ENCODE measurements at regions not wholly inside any gene's neighbourhood (a gene's known extent, or its start where the extent isn't known, plus 50 kb on each side); places are given as distances from the start of the nearest gene placed in this dataset.

DNA sequence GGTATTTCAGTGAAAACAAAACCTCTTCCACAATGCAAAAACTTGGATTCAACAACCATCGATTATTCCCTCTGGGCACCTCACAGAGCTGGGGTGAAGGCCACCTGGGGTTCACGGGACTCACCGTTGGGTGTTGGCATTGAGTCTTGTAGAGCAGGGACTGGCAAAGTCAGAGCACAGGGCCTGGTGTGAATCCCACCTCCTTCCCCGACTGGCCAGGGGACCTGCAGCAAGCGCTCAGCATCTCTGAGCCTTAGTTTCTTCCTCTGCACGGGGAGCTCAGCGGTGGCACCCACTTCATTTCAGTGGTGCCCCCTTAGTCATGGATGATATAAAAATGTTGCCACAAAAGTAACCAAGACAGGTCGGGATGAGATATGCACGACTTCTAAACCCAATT, 100.4 kb downstream of the METRNL start:
- TF ChIP-seq CTCF (IDR thresholded peaks at IDR 0.05) = no peak
- TF ChIP-seq POLR2A (IDR thresholded peaks at IDR 0.05) = no peak
- no peak for TF ChIP-seq POLR2AphosphoS5 (IDR thresholded peaks at IDR 0.05)
- no peak for TF ChIP-seq EP300 (IDR thresholded peaks at IDR 0.05; ENCODE audit: low read depth)
- in situ Hi-C loops (cut with MboI; ENCODE audit: low pct_ligation_motif_present in 1 of 4, low pct_unique_long_range_greater_than_20kb in 1 of 4, low sequenced_read_pairs in 3 of 4) = no loop called here
- no peaks in the 10 kb centered on the region for H3K9me3 ChIP-seq
- H3K4me1 ChIP-seq = no peaks in the 10 kb centered on the region
- no peaks in the 10 kb centered on the region for H3K36me3 ChIP-seq
- no peak overlapping the region for H3K4me3 ChIP-seq
- WGBS, 2 donors (ENCODE audit: low coverage in 1 of 2) = 80 to 85% methylated on average over 1 to 9 of the region's 9 CpGs
- H3K27me3 ChIP-seq = no peaks in the 10 kb centered on the region
- intact Hi-C loops (cut with DNase I; ENCODE audit: low total_unique reads) = no loop called here
- no peak for DNase-seq
- peak overlapping the region in 1 of 4 donors; percentile 1 for H3K27ac ChIP-seq

DNA sequence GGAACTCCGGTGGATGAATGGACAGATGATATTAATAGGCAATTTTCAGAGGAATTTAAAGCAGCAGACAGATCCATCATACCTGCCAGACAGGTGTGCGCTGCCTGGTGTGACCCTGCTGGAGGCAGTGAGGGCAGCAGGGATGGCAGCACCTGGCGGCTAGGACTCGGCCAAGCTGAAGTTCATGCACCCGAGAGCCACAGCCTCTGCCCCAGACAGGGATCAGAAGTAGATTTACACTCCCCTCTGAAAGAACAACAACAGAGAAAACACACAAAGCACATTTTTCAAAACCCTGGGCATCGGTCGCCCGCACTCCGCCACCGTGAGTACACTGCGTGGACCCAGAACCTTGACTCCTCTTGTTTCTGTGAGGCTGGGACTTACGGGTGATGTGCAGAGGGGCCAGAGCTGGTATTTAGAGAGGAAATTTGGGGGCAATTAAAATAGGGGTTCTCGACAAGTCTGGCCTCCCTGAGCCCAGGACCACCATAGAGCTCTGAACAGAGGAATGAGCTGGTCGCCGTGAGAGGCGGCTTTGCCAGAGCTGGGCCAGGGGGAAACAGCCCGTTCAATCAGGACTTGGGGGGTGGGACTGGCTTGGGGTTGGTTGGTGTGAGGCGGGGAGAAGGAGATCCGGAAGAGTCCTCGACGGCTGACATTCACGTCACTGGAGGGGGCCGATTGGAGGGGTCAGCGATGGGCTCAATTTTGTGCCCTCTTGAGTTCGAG, 101.0 kb downstream of the METRNL start:
- no peak overlapping the region for H3K4me3 ChIP-seq
- in situ Hi-C loops (cut with MboI; ENCODE audit: low pct_ligation_motif_present in 1 of 4, low pct_unique_long_range_greater_than_20kb in 1 of 4, low sequenced_read_pairs in 3 of 4) (no loop called here), intact Hi-C loops (cut with DNase I; ENCODE audit: low total_unique reads) (no loop called here)
- DNase-seq = no peak
- H3K9me3 ChIP-seq = no peaks in the 10 kb centered on the region
- TF ChIP-seq CTCF (IDR thresholded peaks at IDR 0.05) (no peak), POLR2A (IDR thresholded peaks at IDR 0.05) (no peak), EP300 (IDR thresholded peaks at IDR 0.05; ENCODE audit: low read depth) (no peak), POLR2AphosphoS5 (IDR thresholded peaks at IDR 0.05) (no peak)
- 92 to 93% methylated on average over 2 to 25 of the region's 25 CpGs for WGBS, 2 donors (ENCODE audit: low coverage in 1 of 2)
- H3K36me3 ChIP-seq = no peaks in the 10 kb centered on the region
- no peaks in the 10 kb centered on the region for H3K4me1 ChIP-seq
- no peaks in the 10 kb centered on the region for H3K27me3 ChIP-seq
- no peak overlapping the region for H3K27ac ChIP-seq

DNA sequence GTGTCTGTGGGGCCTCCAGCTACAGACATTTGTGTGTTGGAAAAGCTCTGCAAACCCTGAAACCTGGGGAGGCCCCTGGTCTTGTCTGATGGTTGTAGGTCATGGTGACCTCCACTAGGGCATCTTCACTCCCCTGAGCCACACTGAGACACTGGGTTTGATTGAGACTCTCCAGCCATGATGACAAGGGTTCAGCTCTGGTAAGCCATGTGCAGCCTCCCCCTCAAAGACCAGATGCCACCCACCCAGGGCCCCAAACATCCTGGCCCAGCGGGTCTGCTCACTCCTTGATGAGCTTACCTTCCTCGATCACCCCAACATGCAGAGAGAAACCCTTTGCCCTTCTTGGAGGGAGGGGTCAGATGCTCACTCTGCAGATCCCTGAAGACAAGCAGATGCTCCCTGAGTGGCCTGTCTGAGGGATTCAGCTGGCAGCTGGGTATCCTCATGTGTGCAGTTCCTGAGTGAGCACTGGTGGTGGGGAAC, 101.6 kb downstream of the METRNL start:
- H3K4me3 ChIP-seq = no peak overlapping the region
- H3K4me1 ChIP-seq = no peaks in the 10 kb centered on the region
- no peaks in the 10 kb centered on the region for H3K27me3 ChIP-seq
- intact Hi-C loops (cut with DNase I; ENCODE audit: low total_unique reads) = no loop called here
- no peaks in the 10 kb centered on the region for H3K9me3 ChIP-seq
- DNase-seq = no peak
- WGBS, 2 donors (ENCODE audit: low coverage in 1 of 2) = 90% methylated on average over 2 of the region's 2 CpGs; no CpG with 5 or more reads in 1 of the 2 donors
- in situ Hi-C loops (cut with MboI; ENCODE audit: low pct_ligation_motif_present in 1 of 4, low pct_unique_long_range_greater_than_20kb in 1 of 4, low sequenced_read_pairs in 3 of 4) = no loop called here
- no peak overlapping the region for H3K27ac ChIP-seq
- H3K36me3 ChIP-seq = no peaks in the 10 kb centered on the region
- TF ChIP-seq POLR2AphosphoS5 (IDR thresholded peaks at IDR 0.05) (no peak), EP300 (IDR thresholded peaks at IDR 0.05; ENCODE audit: low read depth) (no peak), POLR2A (IDR thresholded peaks at IDR 0.05) (no peak), CTCF (IDR thresholded peaks at IDR 0.05) (no peak)

GRCh38 chr17:83181991-83182619, 102.7 kb downstream of the METRNL start:
- no peaks in the 10 kb centered on the region for H3K27me3 ChIP-seq
- intact Hi-C loops (cut with DNase I; ENCODE audit: low total_unique reads) = no loop called here
- no peaks in the 10 kb centered on the region for H3K36me3 ChIP-seq
- TF ChIP-seq POLR2AphosphoS5 (IDR thresholded peaks at IDR 0.05) (no peak), EP300 (IDR thresholded peaks at IDR 0.05; ENCODE audit: low read depth) (no peak), CTCF (IDR thresholded peaks at IDR 0.05) (no peak), POLR2A (IDR thresholded peaks at IDR 0.05) (no peak)
- 87 to 100% methylated on average over 1 to 11 of the region's 13 CpGs for WGBS, 2 donors (ENCODE audit: low coverage in 1 of 2)
- no peak for DNase-seq
- in situ Hi-C loops (cut with MboI; ENCODE audit: low pct_ligation_motif_present in 1 of 4, low pct_unique_long_range_greater_than_20kb in 1 of 4, low sequenced_read_pairs in 3 of 4) = no loop called here
- H3K9me3 ChIP-seq = no peaks in the 10 kb centered on the region
- no peaks in the 10 kb centered on the region for H3K4me1 ChIP-seq
- H3K4me3 ChIP-seq = no peak overlapping the region
- H3K27ac ChIP-seq = no peak overlapping the region
